H9 (cell line): ENCODE measurements at regions not wholly inside any gene's neighbourhood (a gene's known extent, or its start where the extent isn't known, plus 50 kb on each side); places are given as distances from the start of the nearest gene placed in this dataset.

Source experiments
- DNase-seq: peaks from one replicate; pipeline ENCODE4 v3.0.0-alpha.2; 2017
- H2AFZ ChIP-seq: one replicate; pipeline ENCODE4 v1.6.1; 2013; ENCODE audit warnings: mild to moderate bottlenecking, low read length, control low read depth, moderate library complexity
- H2AK5ac ChIP-seq: 2 replicates; pipeline ENCODE4 v1.6.1; 2013; ENCODE audit warnings: low read length, control low read depth, mixed read lengths; ENCODE audit not compliant: insufficient read length
- H2BK120ac ChIP-seq: one replicate; pipeline ENCODE4 v1.6.1; 2013; ENCODE audit warnings: low read depth, mild to moderate bottlenecking, low read length, control low read depth, inconsistent platforms; ENCODE audit not compliant: poor library complexity, severe bottlenecking
- H2BK12ac ChIP-seq: 2 replicates; pipeline ENCODE4 v1.6.1; 2013; ENCODE audit warnings: low read length, control low read depth, mixed read lengths, low read depth; ENCODE audit not compliant: insufficient read length
- H2BK15ac ChIP-seq: 2 replicates; pipeline ENCODE4 v1.6.1; 2013; ENCODE audit warnings: low read depth, low read length, control low read depth
- H2BK20ac ChIP-seq: one replicate; pipeline ENCODE4 v1.6.1; 2013; ENCODE audit warnings: low read depth, mild to moderate bottlenecking, low read length, control low read depth, inconsistent platforms; ENCODE audit not compliant: poor library complexity, severe bottlenecking
- H2BK5ac ChIP-seq: 2 replicates; pipeline ENCODE4 v1.6.1; 2013; ENCODE audit warnings: low read length, control low read depth, mixed read lengths; ENCODE audit not compliant: insufficient read length
- H3K14ac ChIP-seq: 2 replicates; pipeline ENCODE4 v1.6.1; 2013; ENCODE audit warnings: low read length, control low read depth; ENCODE audit not compliant: insufficient read depth
- H3K18ac ChIP-seq: 2 replicates; pipeline ENCODE4 v1.6.1; 2013; ENCODE audit warnings: low read depth, mild to moderate bottlenecking, mixed read lengths, low read length, control low read depth; ENCODE audit not compliant: insufficient read length
- H3K23ac ChIP-seq: 2 replicates; pipeline ENCODE4 v1.6.1; 2013; ENCODE audit warnings: low read length, control low read depth, mixed read lengths, low read depth; ENCODE audit not compliant: insufficient read length
- H3K23me2 ChIP-seq: 2 replicates; pipeline ENCODE4 v1.6.1; 2013; ENCODE audit warnings: low read depth, mild to moderate bottlenecking, mixed read lengths, low read length, control low read depth; ENCODE audit not compliant: insufficient read length, poor library complexity, severe bottlenecking
- H3K27ac ChIP-seq: 2 replicates; pipeline ENCODE4 v1.5.1; 2013; ENCODE audit warnings: low read length, control low read depth, mixed read lengths, low read depth; ENCODE audit not compliant: insufficient read length
- H3K27me3 ChIP-seq: 2 replicates; pipeline ENCODE4 v1.6.1; 2013; ENCODE audit warnings: low read length, control low read depth, inconsistent platforms; ENCODE audit not compliant: insufficient read depth
- H3K4ac ChIP-seq: 2 replicates; pipeline ENCODE4 v1.6.1; 2013; ENCODE audit warnings: low read depth, mild to moderate bottlenecking, control low read depth, inconsistent platforms, low read length, moderate library complexity
- H3K4me1 ChIP-seq: 2 replicates; pipeline ENCODE4 v1.6.1; 2013; ENCODE audit warnings: low read length, control low read depth, inconsistent platforms; ENCODE audit not compliant: insufficient read depth
- H3K4me2 ChIP-seq: 2 replicates; pipeline ENCODE4 v1.6.1; 2013; ENCODE audit warnings: low read length, control low read depth, mixed read lengths; ENCODE audit not compliant: insufficient read length, insufficient read depth
- H3K56ac ChIP-seq: 2 replicates; pipeline ENCODE4 v1.6.1; 2013; ENCODE audit warnings: low read depth, mild to moderate bottlenecking, mixed read lengths, low read length, control low read depth; ENCODE audit not compliant: insufficient read length
- H3K79me1 ChIP-seq: 2 replicates; pipeline ENCODE4 v1.6.1; 2013; ENCODE audit warnings: low read depth, mild to moderate bottlenecking, moderate library complexity, low read length, control low read depth, inconsistent platforms; ENCODE audit not compliant: insufficient read depth, poor library complexity, severe bottlenecking
- H3K79me2 ChIP-seq: 2 replicates; pipeline ENCODE4 v1.6.1; 2013; ENCODE audit warnings: low read length, control low read depth, inconsistent platforms; ENCODE audit not compliant: insufficient read depth
- H3K9ac ChIP-seq: 2 replicates; pipeline ENCODE4 v1.6.1; 2013; ENCODE audit warnings: low read length, control low read depth, mixed read lengths; ENCODE audit not compliant: insufficient read length; ENCODE audit errors: extremely low read depth
- H3K9me3 ChIP-seq: one replicate; pipeline ENCODE4 v1.6.1; 2013; ENCODE audit warnings: low read depth, low read length, inconsistent platforms; ENCODE audit not compliant: control insufficient read depth
- H3T11ph ChIP-seq: one replicate; pipeline ENCODE4 v1.6.1; 2013; ENCODE audit warnings: mild to moderate bottlenecking, low read length, control low read depth, inconsistent platforms
- H4K20me1 ChIP-seq: one replicate; pipeline ENCODE4 v1.6.1; 2013; ENCODE audit not compliant: control insufficient read depth, insufficient read length, insufficient read depth
- H4K5ac ChIP-seq: 2 replicates; pipeline ENCODE4 v1.6.1; 2013; ENCODE audit warnings: low read depth, mild to moderate bottlenecking, mixed read lengths, low read length, control low read depth; ENCODE audit not compliant: insufficient read length
- H4K8ac ChIP-seq: replicated peaks from 2 replicates; pipeline ENCODE4 v1.6.1; 2013; ENCODE audit warnings: low read length, control low read depth, mixed read lengths, low read depth; ENCODE audit not compliant: insufficient read length
- H4K91ac ChIP-seq: 2 replicates; pipeline ENCODE4 v1.6.1; 2013; ENCODE audit warnings: low read depth, mild to moderate bottlenecking, moderate library complexity, mixed read lengths, low read length, control low read depth; ENCODE audit not compliant: insufficient read length
- H3K27ac Mint-ChIP-seq, 3 experiments: 2 replicates in 2 of 3; 3 replicates in 1 of 3; pipeline ENCODE4 v1.8.0; 2020 to 2021; ENCODE audit warnings: mixed read lengths in 3 of 3, mild to moderate bottlenecking in 1 of 3, moderate library complexity in 1 of 3
- H3K27me3 Mint-ChIP-seq: 2 replicates; pipeline ENCODE4 v1.8.0; 2021; ENCODE audit warnings: low read depth, mild to moderate bottlenecking, moderate library complexity, mixed read lengths
- H3K36me3 Mint-ChIP-seq, 3 experiments: 2 replicates in 2 of 3; 3 replicates in 1 of 3; pipeline ENCODE4 v1.8.0; 2020 to 2021; ENCODE audit warnings: low read depth in 3 of 3, mixed read lengths in 3 of 3; ENCODE audit not compliant: insufficient read depth in 1 of 3
- H3K4me1 Mint-ChIP-seq, 2 experiments: 2 replicates each; pipeline ENCODE4 v1.8.0; 2020; ENCODE audit warnings: mixed read lengths in 2 of 2
- H3K4me3 Mint-ChIP-seq, 2 experiments: 2 replicates in 1 of 2; 3 replicates in 1 of 2; pipeline ENCODE4 v1.8.0; 2020 to 2021; ENCODE audit warnings: mild to moderate bottlenecking in 2 of 2, mixed read lengths in 2 of 2, moderate library complexity in 1 of 2
- H3K9me3 Mint-ChIP-seq, 2 experiments: 2 replicates in 1 of 2; 3 replicates in 1 of 2; pipeline ENCODE4 v1.8.0; 2020; ENCODE audit warnings: mild to moderate bottlenecking in 2 of 2, mixed read lengths in 2 of 2, moderate library complexity in 1 of 2
- CTCF ChIP-seq: fragments of 200-600 bp; sonication (generic); conservative IDR thresholded peaks from 3 replicates; pipeline ENCODE4 v1.8.0; 2021; ENCODE audit warnings: antibody characterized with exemption, mild to moderate bottlenecking
- WGBS: extraction: QIAGEN DNeasy Blood & Tissue Kit; methylation state at CpG from one replicate; pipeline ENCODE4 v1.1.7; 2013; ENCODE audit warnings: missing lambda C conversion rate, low lambda C conversion rate, mixed read lengths; ENCODE audit not compliant: insufficient read length; ENCODE audit errors: extremely low coverage; 5-methylcytosine and 5-hydroxymethylcytosine counted together

GRCh38 chr2:240229005-240229404 lies 88.5 kb upstream of the OTOS start:
- H2BK120ac ChIP-seq = no peak overlapping the region
- H3K23me2 ChIP-seq = no peaks in the 10 kb centered on the region
- H3K4me1 Mint-ChIP-seq = 0 out of 4 replicates have a peak, but pooled peaks cover 0 to 2% of the 10 kb centered on the region in 2 experiments
- H3K23ac ChIP-seq = no peak overlapping the region
- no peaks in the 10 kb centered on the region for H3K4me1 ChIP-seq
- H3K14ac ChIP-seq = no peak overlapping the region
- no peak overlapping the region for H2AK5ac ChIP-seq
- peaks cover 0 to 8% (median 2%) of the 10 kb centered on the region in 3 experiments; a peak in 3 of 7 replicates for H3K36me3 Mint-ChIP-seq
- H3K18ac ChIP-seq = no peak overlapping the region
- H3K9ac ChIP-seq = no peak overlapping the region
- H4K91ac ChIP-seq = no peak overlapping the region
- H3K79me1 ChIP-seq = no peaks in the 10 kb centered on the region
- H2AFZ ChIP-seq = no peak overlapping the region
- DNase-seq = no peak
- no CpG with 5 or more reads among the region's 1 CpG for WGBS
- H4K5ac ChIP-seq = no peak overlapping the region
- no peak overlapping the region for H3K4me2 ChIP-seq
- no peak overlapping the region for H2BK15ac ChIP-seq
- no peak overlapping the region for H2BK5ac ChIP-seq
- H3K79me2 ChIP-seq = no peaks in the 10 kb centered on the region
- no peak overlapping the region for H3K27ac Mint-ChIP-seq
- H2BK12ac ChIP-seq = no peak overlapping the region
- peaks cover 24 to 25% of the 10 kb centered on the region in 2 experiments for H3K9me3 Mint-ChIP-seq
- H4K8ac ChIP-seq = no peak overlapping the region
- no peak for TF ChIP-seq CTCF
- H2BK20ac ChIP-seq = no peak overlapping the region
- no peak overlapping the region for H3K4me3 Mint-ChIP-seq
- no peaks in the 10 kb centered on the region for H3K27me3 ChIP-seq
- no peak overlapping the region for H3K56ac ChIP-seq
- no peak overlapping the region for H3T11ph ChIP-seq
- H3K4ac ChIP-seq = no peak overlapping the region
- no peaks in the 10 kb centered on the region for H4K20me1 ChIP-seq
- no peak overlapping the region for H3K27ac ChIP-seq
- H3K9me3 ChIP-seq = no peaks in the 10 kb centered on the region
- H3K27me3 Mint-ChIP-seq = peaks cover 26% of the 10 kb centered on the region
